ENCODE measurements at regions not wholly inside any gene's neighbourhood (a gene's known extent, or its start where the extent isn't known, plus 50 kb on each side); places are given as distances from the start of the nearest gene placed in this dataset.

DNA sequence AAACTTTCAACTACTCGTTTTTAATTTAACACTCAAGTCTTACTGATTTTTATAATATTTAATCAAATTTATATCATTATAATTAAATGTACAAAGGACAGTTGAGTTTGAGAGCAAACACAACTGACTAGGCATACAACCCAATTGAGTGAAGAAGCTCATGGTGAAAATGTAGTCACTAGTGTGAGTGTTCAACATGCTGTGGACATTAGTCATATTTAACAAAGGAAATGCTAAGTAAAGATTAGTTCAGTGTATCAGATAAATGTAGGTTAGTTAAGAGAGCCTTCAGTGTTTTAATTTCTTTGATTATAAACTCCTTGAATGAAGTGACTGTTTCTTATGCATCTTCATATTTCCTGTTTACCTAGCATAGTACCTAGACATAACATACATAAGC is 444.2 kb upstream of the GOLIM4 start:
- TF ChIP-seq, protein P1, sequence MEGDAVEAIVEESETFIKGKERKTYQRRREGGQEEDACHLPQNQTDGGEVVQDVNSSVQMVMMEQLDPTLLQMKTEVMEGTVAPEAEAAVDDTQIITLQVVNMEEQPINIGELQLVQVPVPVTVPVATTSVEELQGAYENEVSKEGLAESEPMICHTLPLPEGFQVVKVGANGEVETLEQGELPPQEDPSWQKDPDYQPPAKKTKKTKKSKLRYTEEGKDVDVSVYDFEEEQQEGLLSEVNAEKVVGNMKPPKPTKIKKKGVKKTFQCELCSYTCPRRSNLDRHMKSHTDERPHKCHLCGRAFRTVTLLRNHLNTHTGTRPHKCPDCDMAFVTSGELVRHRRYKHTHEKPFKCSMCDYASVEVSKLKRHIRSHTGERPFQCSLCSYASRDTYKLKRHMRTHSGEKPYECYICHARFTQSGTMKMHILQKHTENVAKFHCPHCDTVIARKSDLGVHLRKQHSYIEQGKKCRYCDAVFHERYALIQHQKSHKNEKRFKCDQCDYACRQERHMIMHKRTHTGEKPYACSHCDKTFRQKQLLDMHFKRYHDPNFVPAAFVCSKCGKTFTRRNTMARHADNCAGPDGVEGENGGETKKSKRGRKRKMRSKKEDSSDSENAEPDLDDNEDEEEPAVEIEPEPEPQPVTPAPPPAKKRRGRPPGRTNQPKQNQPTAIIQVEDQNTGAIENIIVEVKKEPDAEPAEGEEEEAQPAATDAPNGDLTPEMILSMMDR (IDR thresholded peaks at IDR 0.05 in 2 of 3, conservative IDR thresholded peaks at IDR 0.05 in 1 of 3; ENCODE audit: borderline replicate concordance in 1 of 3, insufficient read depth in 1 of 3, low read depth in 2 of 3, low read length in 2 of 3), result no peak
- TF ChIP-seq POLR2AphosphoS5 (IDR thresholded peaks at IDR 0.05; ENCODE audit: low read depth, low read length) (no peak), POLR2A (IDR thresholded peaks at IDR 0.05; ENCODE audit: borderline replicate concordance, extremely low read depth, insufficient read depth, insufficient read length) (no peak), RAD21 (IDR thresholded peaks at IDR 0.05; ENCODE audit: low read depth) (no peak), ZFX (IDR thresholded peaks at IDR 0.05) (no peak), EZH2 (IDR thresholded peaks at IDR 0.05) (no peak), SIN3A (IDR thresholded peaks at IDR 0.05; ENCODE audit: low read depth) (no peak), EZH2phosphoT487 (IDR thresholded peaks at IDR 0.05; ENCODE audit: borderline replicate concordance) (no peak), TCF7L2 (IDR thresholded peaks at IDR 0.05; ENCODE audit: borderline replicate concordance, extremely low read depth, insufficient read depth, insufficient read length) (no peak), YY1 (IDR thresholded peaks at IDR 0.05; ENCODE audit: extremely low read depth, insufficient replicate concordance, low read depth, low read length) (no peak)
- TF ChIP-seq, protein P2, sequence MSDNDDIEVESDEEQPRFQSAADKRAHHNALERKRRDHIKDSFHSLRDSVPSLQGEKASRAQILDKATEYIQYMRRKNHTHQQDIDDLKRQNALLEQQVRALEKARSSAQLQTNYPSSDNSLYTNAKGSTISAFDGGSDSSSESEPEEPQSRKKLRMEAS (IDR thresholded peaks at IDR 0.05), result no peak
